Chondrocyte (in vitro differentiated cells): ENCODE measurements at regions not wholly inside any gene's neighbourhood (a gene's known extent, or its start where the extent isn't known, plus 50 kb on each side); places are given as distances from the start of the nearest gene placed in this dataset.

Source experiments
- DNase-seq: peaks from one replicate; pipeline ENCODE4 v3.0.0; 2021; ENCODE audit warnings: mixed read lengths, low spot score
- H3K27ac Mint-ChIP-seq: one replicate; pipeline ENCODE4 v1.8.0; 2021; ENCODE audit warnings: mild to moderate bottlenecking, moderate library complexity, mixed read lengths; ENCODE audit not compliant: unreplicated experiment
- H3K27me3 Mint-ChIP-seq: 2 replicates; pipeline ENCODE4 v1.8.0; 2021; ENCODE audit warnings: low read depth, mixed read lengths
- H3K36me3 Mint-ChIP-seq: 2 replicates; pipeline ENCODE4 v1.8.0; 2021; ENCODE audit warnings: low read depth, mixed read lengths
- H3K4me1 Mint-ChIP-seq: 2 replicates; pipeline ENCODE4 v1.8.0; 2021; ENCODE audit warnings: low read depth, mild to moderate bottlenecking, mixed read lengths
- H3K4me3 Mint-ChIP-seq: one replicate; pipeline ENCODE4 v1.8.0; 2021; ENCODE audit warnings: mild to moderate bottlenecking, moderate library complexity, mixed read lengths; ENCODE audit not compliant: unreplicated experiment
- H3K9me3 Mint-ChIP-seq: 2 replicates; pipeline ENCODE4 v1.8.0; 2021; ENCODE audit warnings: low read depth, mixed read lengths
- CTCF ChIP-seq: fragments of 200-600 bp; sonication (generic); IDR thresholded peaks from 2 replicates; pipeline ENCODE4 v1.5.0; 2021; ENCODE audit warnings: antibody characterized with exemption, mild to moderate bottlenecking, moderate library complexity

GRCh38 chr10:44294726-44295412, 90.0 kb downstream of the CXCL12 start:
- Mint-ChIP-seq H3K4me3 (no peak overlapping the region), H3K27me3 (no peaks in the 10 kb centered on the region), H3K36me3 (no peaks in the 10 kb centered on the region), H3K9me3 (no peaks in the 10 kb centered on the region), H3K4me1 (peaks cover 4% of the 10 kb centered on the region), H3K27ac (no peak overlapping the region)
- no peak for DNase-seq
- no peak for TF ChIP-seq CTCF

- Mint-ChIP-seq H3K4me3 (no peak overlapping the region), H3K27ac (peak overlapping the region; percentile 25), H3K27me3 (no peaks in the 10 kb centered on the region), H3K9me3 (no peaks in the 10 kb centered on the region), H3K36me3 (no peaks in the 10 kb centered on the region), H3K4me1 (peaks cover 4% of the 10 kb centered on the region)
- TF ChIP-seq CTCF, result no peak
- no peak for DNase-seq
Observed at GRCh38 chr10:44293842-44294241, 91.1 kb downstream of the CXCL12 start.

GRCh38 chr10:44293306-44293778, 91.6 kb downstream of the CXCL12 start:
- no peaks in the 10 kb centered on the region for H3K9me3 Mint-ChIP-seq
- H3K36me3 Mint-ChIP-seq, result no peaks in the 10 kb centered on the region
- H3K4me1 Mint-ChIP-seq, result peaks cover 1% of the 10 kb centered on the region
- no peak for DNase-seq
- peak overlapping the region; percentile 25 for H3K27ac Mint-ChIP-seq
- no peaks in the 10 kb centered on the region for H3K27me3 Mint-ChIP-seq
- no peak for TF ChIP-seq CTCF
- no peak overlapping the region for H3K4me3 Mint-ChIP-seq

GRCh38 chr10:44292390-44293002, 92.4 kb downstream of the CXCL12 start:
- no peaks in the 10 kb centered on the region for H3K4me1 Mint-ChIP-seq
- no peak overlapping the region for H3K27ac Mint-ChIP-seq
- no peaks in the 10 kb centered on the region for H3K27me3 Mint-ChIP-seq
- DNase-seq, result no peak
- no peaks in the 10 kb centered on the region for H3K36me3 Mint-ChIP-seq
- H3K4me3 Mint-ChIP-seq, result no peak overlapping the region
- TF ChIP-seq CTCF, result no peak
- no peaks in the 10 kb centered on the region for H3K9me3 Mint-ChIP-seq

- Mint-ChIP-seq H3K27me3 (peaks cover 2% of the 10 kb centered on the region), H3K9me3 (no peaks in the 10 kb centered on the region), H3K4me1 (peaks cover 6% of the 10 kb centered on the region), H3K27ac (no peak overlapping the region), H3K36me3 (no peaks in the 10 kb centered on the region), H3K4me3 (no peak overlapping the region)
- no peak for DNase-seq
- no peak for TF ChIP-seq CTCF
Observed at GRCh38 chr10:44291091-44291490, 93.8 kb downstream of the CXCL12 start.
